ENCODE measurements at regions not wholly inside any gene's neighbourhood (a gene's known extent, or its start where the extent isn't known, plus 50 kb on each side); places are given as distances from the start of the nearest gene placed in this dataset.

GRCh38 chr6:145544041-145544440, 191.3 kb downstream of the EPM2A start:
- DNase-seq (ENCODE audit: low spot score) = no peak
- H3K27ac ChIP-seq (ENCODE audit: low read depth in 1 of 2, low read length in 2 of 2) = no peak overlapping the region
- 83% methylated on average over 1 of the region's 1 CpG for WGBS

GRCh38 chr6:145544514-145544913, 190.8 kb downstream of the EPM2A start:
- no peak overlapping the region for H3K27ac ChIP-seq (ENCODE audit: low read depth in 1 of 2, low read length in 2 of 2)
- DNase-seq (ENCODE audit: low spot score) = no peak
- H3K4me3 ChIP-seq (ENCODE audit: low read depth in 1 of 3, low read length in 3 of 3) = no peak overlapping the region
- WGBS = 75% methylated on average over 2 of the region's 2 CpGs
- H3K36me3 ChIP-seq (ENCODE audit: control insufficient read depth in 4 of 4, insufficient read depth in 3 of 4, low read depth in 1 of 4, low read length in 3 of 4) = no peaks in the 10 kb centered on the region
- H3K27me3 ChIP-seq (ENCODE audit: control insufficient read depth in 4 of 4, insufficient read depth in 4 of 4, low read length in 3 of 4) = no peaks in the 10 kb centered on the region
- H3K9me3 ChIP-seq (ENCODE audit: control insufficient read depth in 4 of 4, low read length in 3 of 4) = no peaks in the 10 kb centered on the region
- no peaks in the 10 kb centered on the region for H3K4me1 ChIP-seq (ENCODE audit: control insufficient read depth in 4 of 4, insufficient read depth in 4 of 4, low read length in 3 of 4)
- no peak overlapping the region for H3K9ac ChIP-seq (ENCODE audit: low read depth in 1 of 2, low read length in 2 of 2)
- no peak for TF ChIP-seq RAD21 (IDR thresholded peaks at IDR 0.05)
- TF ChIP-seq, protein P1, sequence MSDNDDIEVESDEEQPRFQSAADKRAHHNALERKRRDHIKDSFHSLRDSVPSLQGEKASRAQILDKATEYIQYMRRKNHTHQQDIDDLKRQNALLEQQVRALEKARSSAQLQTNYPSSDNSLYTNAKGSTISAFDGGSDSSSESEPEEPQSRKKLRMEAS (IDR thresholded peaks at IDR 0.05) = no peak
- no peak for TF ChIP-seq EGR1 (IDR thresholded peaks at IDR 0.05; ENCODE audit: low read depth in 2 of 2)
- no peak for TF ChIP-seq YY1 (IDR thresholded peaks at IDR 0.05)
- TF ChIP-seq SP1 (IDR thresholded peaks at IDR 0.05) = no peak
- TF ChIP-seq, protein P2, sequence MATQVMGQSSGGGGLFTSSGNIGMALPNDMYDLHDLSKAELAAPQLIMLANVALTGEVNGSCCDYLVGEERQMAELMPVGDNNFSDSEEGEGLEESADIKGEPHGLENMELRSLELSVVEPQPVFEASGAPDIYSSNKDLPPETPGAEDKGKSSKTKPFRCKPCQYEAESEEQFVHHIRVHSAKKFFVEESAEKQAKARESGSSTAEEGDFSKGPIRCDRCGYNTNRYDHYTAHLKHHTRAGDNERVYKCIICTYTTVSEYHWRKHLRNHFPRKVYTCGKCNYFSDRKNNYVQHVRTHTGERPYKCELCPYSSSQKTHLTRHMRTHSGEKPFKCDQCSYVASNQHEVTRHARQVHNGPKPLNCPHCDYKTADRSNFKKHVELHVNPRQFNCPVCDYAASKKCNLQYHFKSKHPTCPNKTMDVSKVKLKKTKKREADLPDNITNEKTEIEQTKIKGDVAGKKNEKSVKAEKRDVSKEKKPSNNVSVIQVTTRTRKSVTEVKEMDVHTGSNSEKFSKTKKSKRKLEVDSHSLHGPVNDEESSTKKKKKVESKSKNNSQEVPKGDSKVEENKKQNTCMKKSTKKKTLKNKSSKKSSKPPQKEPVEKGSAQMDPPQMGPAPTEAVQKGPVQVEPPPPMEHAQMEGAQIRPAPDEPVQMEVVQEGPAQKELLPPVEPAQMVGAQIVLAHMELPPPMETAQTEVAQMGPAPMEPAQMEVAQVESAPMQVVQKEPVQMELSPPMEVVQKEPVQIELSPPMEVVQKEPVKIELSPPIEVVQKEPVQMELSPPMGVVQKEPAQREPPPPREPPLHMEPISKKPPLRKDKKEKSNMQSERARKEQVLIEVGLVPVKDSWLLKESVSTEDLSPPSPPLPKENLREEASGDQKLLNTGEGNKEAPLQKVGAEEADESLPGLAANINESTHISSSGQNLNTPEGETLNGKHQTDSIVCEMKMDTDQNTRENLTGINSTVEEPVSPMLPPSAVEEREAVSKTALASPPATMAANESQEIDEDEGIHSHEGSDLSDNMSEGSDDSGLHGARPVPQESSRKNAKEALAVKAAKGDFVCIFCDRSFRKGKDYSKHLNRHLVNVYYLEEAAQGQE (IDR thresholded peaks at IDR 0.05) = no peak
- TF ChIP-seq GABPA (IDR thresholded peaks at IDR 0.05 in 1 of 2, conservative IDR thresholded peaks at IDR 0.05 in 1 of 2) = no peak
- TF ChIP-seq FOXA2 (IDR thresholded peaks at IDR 0.05) = no peak
- TF ChIP-seq CTCF (IDR thresholded peaks at IDR 0.05; ENCODE audit: low read depth, low read length, missing input control) = no peak
- no peak for TF ChIP-seq HNF4G (IDR thresholded peaks at IDR 0.05)
- TF ChIP-seq TAF1 (conservative IDR thresholded peaks at IDR 0.05) = no peak
- TF ChIP-seq HNF4A (conservative IDR thresholded peaks at IDR 0.05) = no peak
- TF ChIP-seq, protein P3, sequence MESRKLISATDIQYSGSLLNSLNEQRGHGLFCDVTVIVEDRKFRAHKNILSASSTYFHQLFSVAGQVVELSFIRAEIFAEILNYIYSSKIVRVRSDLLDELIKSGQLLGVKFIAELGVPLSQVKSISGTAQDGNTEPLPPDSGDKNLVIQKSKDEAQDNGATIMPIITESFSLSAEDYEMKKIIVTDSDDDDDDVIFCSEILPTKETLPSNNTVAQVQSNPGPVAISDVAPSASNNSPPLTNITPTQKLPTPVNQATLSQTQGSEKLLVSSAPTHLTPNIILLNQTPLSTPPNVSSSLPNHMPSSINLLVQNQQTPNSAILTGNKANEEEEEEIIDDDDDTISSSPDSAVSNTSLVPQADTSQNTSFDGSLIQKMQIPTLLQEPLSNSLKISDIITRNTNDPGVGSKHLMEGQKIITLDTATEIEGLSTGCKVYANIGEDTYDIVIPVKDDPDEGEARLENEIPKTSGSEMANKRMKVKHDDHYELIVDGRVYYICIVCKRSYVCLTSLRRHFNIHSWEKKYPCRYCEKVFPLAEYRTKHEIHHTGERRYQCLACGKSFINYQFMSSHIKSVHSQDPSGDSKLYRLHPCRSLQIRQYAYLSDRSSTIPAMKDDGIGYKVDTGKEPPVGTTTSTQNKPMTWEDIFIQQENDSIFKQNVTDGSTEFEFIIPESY (IDR thresholded peaks at IDR 0.05) = no peak

More at GRCh38 chr6:145544041-145544440, 191.3 kb downstream of the EPM2A start:
- TF ChIP-seq TAF1 (conservative IDR thresholded peaks at IDR 0.05) (no peak), HNF4A (conservative IDR thresholded peaks at IDR 0.05) (no peak), EGR1 (IDR thresholded peaks at IDR 0.05; ENCODE audit: low read depth in 2 of 2) (no peak)
- TF ChIP-seq, protein P4, sequence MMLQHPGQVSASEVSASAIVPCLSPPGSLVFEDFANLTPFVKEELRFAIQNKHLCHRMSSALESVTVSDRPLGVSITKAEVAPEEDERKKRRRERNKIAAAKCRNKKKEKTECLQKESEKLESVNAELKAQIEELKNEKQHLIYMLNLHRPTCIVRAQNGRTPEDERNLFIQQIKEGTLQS (IDR thresholded peaks at IDR 0.05) = no peak
- TF ChIP-seq, protein P3 (IDR thresholded peaks at IDR 0.05) = no peak
- TF ChIP-seq, protein P2 (IDR thresholded peaks at IDR 0.05) = no peak
- H3K36me3 ChIP-seq (ENCODE audit: control insufficient read depth in 4 of 4, insufficient read depth in 3 of 4, low read depth in 1 of 4, low read length in 3 of 4) = no peaks in the 10 kb centered on the region
- H3K9me3 ChIP-seq (ENCODE audit: control insufficient read depth in 4 of 4, low read length in 3 of 4) = no peaks in the 10 kb centered on the region
- no peak overlapping the region for H3K4me3 ChIP-seq (ENCODE audit: low read depth in 1 of 3, low read length in 3 of 3)
- H3K4me1 ChIP-seq (ENCODE audit: control insufficient read depth in 4 of 4, insufficient read depth in 4 of 4, low read length in 3 of 4) = no peaks in the 10 kb centered on the region
- H3K27me3 ChIP-seq (ENCODE audit: control insufficient read depth in 4 of 4, insufficient read depth in 4 of 4, low read length in 3 of 4) = no peaks in the 10 kb centered on the region
- no peak overlapping the region for H3K9ac ChIP-seq (ENCODE audit: low read depth in 1 of 2, low read length in 2 of 2)

All from liver (tissue), 8 donors.